Right hindlimb (tissue), 1 donor: ENCODE measurements at regions not wholly inside any gene's neighbourhood (a gene's known extent, or its start where the extent isn't known, plus 50 kb on each side); places are given as distances from the start of the nearest gene placed in this dataset.

ENCODE experiments used
- DNase-seq: peaks from one replicate; pipeline ENCODE4 v3.0.0-alpha.2; 2018

DNA sequence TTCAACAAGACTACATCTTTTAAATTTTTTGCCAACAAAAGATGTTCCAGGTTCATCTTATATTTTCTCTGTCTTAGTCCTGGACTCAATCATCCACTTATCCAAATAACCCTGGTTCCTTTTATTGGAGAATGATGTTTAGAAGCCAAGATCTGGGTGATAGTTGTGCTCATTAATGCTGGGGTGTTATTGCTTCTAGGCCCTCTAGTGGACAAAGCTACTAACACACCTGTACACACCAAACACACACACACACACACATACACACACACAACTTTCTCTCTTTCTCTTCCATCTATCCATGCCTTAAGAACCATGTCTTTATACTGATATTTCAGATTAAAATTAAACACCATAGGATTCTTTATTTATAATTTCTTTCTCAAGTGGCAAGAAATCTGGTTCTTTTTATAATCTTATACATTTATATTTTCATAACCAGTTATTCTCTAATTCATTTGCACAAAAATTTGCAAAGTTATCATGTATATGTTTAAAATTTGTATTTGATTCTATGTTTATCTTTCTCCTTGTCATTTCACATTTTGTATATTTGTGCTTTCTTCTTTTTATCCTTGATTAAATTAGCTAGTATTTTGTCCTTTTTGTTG is 179.1 kb upstream of the SMIM23 start:
- no peak for DNase-seq

DNA sequence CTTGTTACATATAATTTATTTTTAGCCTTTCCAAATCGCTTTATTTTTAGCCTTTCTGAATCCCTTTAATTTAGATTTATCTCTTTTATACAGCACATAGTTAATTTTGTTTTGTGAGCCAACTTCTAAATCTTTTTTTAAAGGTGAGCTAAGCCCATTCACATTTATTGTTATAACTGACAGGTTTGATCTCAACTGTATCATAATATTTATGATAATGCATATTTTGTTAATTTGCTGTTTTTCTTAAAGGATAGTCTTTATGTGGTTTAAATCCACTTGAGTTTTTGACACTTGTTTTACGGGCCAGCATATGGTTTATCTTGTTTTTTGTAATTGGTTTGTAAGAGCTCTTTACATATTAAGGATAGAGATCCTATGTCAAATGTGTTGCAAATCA is 177.8 kb upstream of the SMIM23 start:
- no peak for DNase-seq

DNA sequence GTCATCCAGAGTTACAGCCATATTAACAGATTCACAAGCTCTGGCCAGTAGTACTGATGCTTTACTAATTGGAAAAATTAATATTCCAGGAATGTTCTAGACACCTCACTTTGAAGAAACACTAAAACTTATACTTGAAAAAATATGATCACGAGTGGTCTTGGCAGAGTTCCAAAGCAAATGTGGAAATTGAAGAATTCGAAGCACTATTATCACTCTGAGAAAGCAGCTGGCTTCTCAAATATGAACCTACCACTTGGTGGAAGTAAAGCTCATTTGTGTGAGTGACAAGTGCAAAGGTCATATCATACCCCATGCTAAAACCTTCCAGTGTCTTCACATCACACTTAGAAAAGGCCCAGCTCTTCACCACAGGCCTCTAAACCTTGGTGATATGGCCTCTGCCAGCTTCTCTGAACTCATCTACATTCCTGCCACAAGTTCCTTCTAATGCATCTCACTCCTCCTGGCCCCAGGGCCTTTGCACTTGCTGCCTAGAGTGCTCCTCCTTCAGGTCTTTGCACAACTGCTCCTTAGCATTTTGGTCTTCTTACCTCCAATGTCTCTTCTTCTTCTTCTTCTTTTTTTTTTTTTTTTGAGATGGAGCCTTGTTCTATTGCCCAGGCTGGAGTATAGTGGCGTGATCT is 175.7 kb upstream of the SMIM23 start:
- DNase-seq, result no peak

DNA sequence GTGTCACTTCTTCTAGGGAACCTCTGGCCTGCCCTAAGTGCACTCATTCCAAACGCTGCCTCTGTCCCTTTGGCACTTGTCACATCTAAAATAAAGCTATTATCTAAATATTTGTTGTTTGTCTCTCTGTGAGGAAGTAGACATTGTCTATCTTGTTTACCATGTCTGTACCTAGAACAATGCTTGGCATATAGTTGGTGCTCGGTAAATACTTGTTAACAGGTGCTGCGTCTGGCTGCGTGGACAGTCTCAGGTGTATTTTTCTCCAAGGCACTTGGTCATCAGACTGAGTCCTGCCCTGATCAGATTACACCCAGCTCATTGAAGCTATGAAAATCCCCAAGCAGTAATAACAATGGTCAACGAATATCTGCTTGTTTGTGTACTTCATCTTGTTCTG is 174.9 kb upstream of the SMIM23 start:
- DNase-seq, result no peak

DNA sequence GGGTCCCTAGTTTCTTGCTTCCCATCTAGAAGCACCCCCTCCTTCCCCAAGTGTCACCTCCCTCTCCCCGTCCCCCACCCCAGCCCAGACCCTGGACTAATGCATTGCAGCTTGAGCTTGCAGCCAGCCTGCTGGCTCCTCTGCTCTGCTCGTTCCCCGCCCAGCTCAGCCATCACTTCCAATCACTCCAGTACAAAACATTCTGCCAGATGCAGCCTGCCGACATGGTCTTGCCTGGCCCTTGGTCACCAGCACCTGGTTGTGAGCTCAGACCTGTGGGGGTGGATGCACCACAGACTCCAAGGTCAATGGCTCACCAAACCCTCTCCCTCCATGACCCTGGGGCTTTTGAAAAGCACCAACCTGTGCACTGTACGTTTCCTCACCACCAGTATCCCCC is 172.9 kb upstream of the SMIM23 start:
- no peak for DNase-seq

DNA sequence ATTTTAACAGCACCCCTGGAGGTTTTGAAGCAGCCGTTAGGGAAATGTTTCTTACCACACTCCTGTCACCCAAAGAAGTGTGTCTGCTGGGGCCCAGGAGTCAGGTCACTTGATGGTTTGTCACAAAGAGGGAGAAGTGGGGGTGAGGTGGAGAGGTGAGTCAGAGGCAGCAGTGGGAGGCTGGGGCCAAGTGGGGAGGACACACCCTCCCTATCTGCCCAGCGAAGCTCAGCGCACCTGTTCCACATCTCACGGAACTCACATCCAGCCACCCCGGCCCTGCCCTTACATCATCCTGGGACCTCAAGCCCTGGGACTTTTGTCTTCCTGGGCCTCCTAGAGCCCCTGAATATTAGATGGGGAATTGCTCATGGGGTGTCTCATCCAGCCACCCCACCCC is 171.1 kb upstream of the SMIM23 start:
- no peak for DNase-seq

DNA sequence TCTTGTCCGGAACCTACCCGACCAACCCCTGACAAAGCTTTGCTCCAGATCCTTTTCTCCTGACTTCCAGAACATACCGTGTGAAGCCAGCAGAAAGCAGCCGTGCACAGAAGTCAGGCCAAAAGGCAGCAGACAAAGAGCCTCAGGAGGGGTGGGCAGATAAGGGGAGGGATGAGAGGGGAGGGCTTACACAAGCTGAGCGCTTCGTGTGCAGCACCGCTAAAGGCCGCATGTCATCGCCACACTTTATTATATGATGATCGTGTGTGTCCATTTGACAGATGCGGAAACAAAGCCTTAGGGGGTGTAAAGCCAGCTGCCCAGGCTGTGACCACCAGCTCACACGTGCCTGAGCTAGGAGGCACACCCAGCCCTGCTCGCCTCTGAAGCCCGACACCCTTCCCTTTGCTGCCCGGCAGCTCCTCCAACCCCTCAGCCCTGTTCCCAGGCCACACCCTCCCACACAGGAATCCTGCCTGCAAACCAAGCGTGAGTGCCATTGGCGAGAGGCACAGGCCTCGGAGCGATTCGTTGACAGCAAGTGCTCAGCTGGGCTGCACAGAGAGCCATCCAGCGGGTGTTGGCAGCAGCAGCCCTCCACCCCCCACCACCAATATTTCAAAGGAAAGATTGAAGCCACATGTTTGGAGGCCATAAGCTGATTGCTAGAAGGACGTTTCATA is 170.5 kb upstream of the SMIM23 start:
- DNase-seq, result peak; percentile 74

DNA sequence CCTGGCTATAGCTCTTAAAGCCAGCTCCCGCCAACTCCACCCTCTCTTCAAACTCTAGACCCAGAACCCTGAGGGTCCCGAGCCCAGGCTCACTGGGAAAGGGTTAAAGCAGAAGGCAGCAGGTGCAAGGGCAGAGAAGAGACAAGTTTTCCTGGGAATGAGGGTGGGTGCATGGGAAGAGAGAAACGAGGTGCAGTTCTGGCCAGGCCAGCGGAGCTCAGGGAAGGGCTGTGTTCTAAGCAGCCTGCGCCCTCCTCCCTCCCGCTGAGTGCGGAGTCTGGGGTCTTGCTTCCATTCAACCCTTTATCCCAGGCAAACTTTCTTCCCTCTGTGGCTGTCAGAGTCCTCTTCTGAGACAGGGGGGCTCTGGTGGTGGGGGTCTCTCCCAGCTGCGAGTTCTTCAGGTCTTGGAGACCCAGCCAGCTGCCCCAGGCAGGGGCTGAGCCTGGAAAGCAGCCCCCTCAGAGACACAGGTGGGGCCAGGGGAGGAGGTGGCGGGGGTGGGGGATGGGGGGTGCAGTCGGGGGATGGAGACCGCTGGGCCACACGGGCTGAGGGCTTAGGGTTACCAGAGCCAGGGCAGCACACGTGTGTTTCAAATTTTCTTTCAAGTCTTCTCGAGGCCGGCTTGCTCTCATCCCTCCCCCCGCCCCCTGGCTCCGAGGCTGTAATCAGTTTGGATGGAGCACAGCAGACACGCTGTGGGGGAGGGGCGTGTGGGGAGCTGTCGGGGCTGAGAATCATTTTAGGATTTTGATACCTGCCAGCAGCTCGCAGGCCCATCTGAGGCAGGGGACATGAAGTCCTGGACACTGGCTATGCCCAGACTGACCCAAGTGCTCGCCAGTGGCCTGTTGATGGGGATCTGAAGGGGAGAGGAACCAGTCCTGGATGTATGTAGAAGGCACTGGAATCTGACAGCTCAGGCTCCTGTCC is 169.6 kb upstream of the SMIM23 start:
- DNase-seq, result peak; percentile 47

DNA sequence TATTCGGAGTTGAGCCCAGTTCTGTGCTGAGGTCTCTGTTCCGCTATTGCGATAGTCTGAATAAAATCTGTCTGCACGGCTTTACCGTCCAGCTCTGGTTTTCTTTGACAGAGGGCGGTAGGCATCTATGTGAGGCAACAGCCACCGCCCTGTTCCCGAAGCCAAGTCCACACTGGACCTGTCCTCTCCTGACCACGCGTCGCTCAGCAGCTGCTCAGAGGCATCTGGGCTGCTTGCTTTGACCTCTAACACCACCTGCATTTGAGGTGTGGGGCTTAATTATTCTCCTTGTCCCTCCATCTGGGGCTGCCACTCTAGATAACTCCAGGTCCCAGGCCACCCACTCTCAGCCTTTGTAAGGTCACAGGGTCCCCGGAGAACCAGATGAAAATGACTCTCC is 168.4 kb upstream of the SMIM23 start:
- no peak for DNase-seq

DNA sequence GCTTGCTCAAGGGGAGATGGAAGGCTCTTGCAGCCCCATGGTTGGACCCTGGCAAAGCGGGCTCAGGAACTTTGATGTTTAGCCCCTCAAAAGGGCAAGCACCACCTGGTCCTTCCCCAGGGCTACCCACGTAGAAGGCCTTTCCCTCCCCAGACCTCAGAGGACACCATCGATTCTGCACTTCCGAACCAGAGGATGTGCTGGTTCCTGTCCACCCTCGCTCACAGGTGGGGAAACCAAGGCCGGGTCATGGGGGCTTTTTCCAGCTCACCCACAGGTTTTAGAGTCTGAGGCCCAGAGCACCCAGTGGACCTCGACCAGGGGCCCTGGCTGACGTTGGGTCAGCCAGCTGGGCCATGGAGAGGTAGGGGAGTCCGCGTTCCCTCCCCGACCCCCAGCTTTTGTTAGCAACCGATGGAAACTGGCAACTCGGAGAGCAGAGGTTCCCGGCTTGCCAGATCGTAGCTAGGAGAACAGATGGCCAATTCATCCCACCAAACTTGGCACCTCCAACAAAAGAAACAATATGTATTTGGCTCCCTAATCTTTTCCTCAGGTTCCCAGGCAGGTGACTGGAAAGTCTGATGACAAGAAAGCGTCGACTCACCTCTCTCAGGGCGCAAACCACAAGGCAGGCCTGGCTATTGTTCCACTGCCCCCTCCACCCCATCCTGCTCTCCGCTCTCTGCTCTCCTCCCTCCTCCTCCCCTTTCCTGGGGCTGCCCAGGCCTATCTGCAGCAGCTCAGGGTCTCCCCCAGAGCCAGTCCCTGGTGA is 167.6 kb upstream of the SMIM23 start:
- DNase-seq, result peak; percentile 53

DNA sequence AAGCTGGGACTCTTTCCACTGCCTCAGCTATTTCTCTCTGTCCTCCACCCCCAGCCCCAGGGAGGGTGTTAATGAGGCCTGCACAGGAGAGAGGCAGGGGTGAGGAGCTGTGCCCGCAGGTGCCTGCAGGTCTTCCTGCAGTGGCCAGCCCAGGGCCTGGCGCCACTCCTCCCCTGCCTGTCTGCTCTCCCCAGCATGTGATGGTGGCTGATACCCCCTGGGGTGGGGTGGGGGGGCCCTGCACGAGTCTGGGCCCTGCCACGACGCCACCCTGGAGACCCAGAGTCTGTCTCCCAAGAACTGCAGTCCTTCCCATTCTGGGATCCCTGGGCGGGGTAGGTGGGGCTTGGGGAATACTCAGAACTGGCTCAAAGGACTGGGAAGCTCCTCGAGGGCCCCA is 166.4 kb upstream of the SMIM23 start:
- DNase-seq, result no peak

DNA sequence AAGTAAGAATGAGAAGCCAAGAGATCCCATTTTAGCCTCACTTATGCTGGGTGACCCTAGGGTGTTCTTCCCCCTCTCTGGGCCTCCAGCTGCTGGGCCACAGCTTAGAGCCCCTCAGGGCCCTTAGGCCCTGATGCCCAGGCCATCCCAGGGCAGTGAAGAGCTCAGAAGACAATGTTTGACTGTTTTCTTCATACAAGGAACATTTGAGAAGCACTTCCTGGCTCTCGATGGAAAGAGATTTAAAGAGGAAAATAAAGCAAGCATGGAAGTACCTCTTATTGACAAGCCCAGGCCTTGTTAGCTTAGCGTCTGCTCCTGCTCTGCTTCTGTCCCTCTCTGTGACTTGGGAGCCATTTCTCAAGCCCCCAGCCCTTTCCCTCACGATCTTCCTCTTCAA is 165.9 kb upstream of the SMIM23 start:
- DNase-seq, result no peak

DNA sequence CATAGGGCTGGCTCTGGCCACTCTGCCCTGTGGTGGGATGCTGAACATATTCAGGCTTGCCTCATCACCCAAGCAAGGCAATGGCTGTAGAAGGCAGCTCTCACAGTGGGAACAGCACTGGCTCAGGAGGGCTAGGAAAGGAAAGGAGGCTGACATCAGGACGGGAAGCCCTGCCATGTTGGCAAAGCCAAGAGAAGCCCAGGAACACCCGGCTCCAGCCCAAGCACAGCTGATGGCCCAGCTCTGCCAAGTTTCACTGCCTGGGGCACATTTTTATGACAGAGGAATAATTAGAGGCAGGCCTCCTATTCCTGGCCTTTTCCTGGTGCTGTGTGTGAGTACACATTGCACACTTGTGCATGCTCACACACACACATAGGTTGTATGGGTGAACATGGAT is 163.6 kb upstream of the SMIM23 start:
- DNase-seq, result no peak

DNA sequence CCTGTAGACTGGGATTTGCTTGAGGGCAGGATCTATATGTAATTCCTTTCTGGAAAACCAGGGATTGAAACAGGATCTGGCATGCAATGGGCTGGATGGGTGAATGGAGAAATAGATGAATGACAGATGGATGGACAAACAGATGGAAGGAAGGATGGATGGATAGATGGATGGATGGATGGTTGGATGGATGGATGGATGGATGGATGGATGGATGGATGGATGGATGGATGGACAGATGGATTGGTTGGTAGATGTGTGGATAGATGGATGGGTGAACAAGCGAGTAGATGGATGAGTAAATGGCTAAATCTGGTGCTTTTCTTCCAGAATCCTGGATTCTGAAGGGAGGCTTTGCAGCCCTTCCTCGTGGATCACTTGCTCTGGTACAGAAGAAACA is 162.5 kb upstream of the SMIM23 start:
- DNase-seq, result no peak

DNA sequence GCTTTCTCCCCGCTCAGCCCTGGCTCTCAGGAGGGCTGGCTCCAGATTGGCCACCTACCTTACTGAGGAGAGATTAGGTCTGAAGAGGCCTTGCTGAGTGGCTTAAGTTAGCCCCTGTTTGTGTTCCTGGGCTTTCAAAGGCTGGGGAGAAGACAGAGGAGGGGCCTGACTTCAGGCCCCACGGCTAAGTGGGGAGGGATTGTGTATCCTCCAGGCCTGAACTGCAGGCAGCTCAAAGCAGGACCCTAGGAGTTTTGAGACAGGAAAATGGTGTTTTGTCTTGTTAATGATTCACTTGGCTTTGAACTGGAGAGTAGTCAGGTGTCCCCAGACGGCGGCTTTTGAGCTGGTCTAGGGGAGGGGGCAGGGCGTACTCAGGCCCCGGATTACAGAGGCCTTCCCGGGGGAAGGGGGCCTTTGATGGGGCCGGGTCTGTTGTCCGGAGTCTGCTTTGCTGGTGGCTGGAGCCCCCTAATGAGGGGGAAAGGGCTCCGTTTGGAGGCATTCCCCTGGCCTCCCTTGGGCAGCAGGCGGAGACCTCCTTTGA is 162.0 kb upstream of the SMIM23 start:
- no peak for DNase-seq

DNA sequence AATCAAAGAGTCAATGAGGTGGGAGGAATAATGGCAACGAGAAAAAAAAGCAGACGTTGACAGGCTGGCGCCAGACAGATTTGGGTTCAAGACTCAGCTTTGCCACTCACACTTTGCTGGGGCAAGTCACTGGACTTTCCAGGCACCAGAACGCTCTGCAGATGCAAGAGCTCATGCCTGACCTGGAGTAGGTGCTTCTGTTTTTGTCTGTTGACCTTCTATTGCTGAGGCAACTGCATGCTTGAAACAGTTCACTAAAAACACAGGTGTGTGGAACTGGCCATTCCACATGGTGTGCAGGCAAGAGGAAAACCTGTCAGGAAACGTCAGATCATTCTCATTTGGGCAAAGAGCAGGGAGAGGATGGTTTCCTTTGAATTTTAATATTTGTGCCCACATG is 161.2 kb upstream of the SMIM23 start:
- DNase-seq, result no peak

DNA sequence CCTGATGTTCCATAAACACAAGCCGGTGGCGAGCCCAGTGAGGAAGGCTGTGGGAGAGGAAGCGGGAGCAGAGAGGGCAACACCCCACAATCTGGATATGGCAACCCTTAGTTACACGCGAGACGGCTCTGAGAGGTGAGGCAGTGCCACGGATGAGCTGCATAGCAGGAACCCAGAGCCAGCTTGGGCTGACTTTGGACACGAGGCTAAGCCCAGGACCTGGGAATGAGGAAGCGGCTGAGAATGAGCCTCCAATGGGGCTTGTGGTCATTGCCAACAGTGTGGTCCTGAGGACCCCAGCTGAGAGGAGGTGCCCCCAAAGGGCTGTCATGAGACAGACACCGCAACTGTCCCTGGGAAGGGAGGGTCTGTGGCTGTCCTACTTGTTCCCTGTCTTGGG is 160.0 kb upstream of the SMIM23 start:
- DNase-seq, result no peak

DNA sequence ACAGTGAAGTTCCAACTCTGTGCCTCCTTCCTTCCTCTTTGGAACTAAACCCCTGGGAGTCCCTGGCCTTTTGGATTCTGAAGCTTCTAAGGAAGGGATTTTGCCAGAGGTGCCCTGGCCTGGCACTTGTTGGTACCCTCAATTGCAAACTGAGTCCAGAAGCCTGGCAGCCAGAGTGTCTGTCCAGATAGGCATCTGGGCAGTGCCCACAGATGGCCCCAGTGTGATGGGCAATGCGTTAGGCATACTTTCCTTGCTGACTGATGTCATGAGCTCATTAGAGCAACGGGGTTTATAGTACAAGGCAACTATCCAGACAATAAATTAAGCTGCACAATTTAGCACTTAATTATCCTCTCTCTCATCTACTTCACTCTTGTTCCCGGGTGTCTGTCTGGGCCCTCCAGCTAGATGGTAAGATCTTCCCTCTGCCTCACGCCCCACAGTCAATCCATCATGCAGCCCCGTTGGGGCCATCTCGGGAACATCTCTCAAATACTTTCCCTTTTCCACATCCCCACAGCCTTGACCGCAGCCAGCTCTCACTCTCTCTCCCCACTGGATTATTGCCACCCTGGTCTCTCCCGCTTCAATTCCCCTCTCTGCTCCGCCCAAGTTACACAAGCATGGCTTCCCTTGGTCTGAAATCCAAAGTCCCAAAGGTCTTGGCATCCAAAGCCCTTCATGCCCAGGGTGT is 157.5 kb upstream of the SMIM23 start:
- DNase-seq, result no peak

DNA sequence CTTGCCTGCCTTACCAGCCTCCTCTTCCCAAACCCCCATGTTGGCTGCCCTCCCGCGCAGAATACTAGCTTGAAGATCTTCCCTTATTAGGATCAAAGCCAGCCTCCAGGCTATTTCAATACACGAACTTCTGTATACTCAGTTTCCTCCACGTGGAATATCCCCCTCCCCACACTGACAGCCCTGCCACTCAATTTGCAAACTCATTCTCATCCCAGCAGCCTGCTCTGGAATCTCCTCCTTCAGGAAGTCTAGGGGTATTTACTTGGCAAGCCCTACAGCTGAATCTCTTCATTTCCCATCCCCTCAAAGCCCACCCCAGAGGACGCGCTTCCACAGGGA is 157.0 kb upstream of the SMIM23 start:
- DNase-seq, result no peak

DNA sequence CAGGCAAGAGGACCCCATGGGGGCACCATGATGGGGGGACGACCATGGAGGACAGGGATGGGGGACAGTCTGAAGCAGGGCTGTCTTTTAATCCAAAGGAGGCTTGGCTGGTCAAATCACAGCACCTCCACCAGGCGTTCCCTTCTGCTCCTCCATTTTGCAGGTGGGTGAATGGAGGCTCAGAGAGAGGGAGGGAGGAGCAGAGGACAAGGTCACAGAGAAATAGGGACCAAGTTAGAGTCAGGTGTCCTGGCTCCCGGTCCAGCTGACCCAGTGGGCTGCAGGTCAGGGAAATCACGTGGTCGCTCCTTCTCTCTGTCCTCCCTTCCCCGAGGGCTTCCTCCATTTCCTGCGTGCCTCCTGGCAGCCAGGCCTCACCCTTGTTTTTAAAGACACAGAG is 156.4 kb upstream of the SMIM23 start:
- DNase-seq, result no peak

DNA sequence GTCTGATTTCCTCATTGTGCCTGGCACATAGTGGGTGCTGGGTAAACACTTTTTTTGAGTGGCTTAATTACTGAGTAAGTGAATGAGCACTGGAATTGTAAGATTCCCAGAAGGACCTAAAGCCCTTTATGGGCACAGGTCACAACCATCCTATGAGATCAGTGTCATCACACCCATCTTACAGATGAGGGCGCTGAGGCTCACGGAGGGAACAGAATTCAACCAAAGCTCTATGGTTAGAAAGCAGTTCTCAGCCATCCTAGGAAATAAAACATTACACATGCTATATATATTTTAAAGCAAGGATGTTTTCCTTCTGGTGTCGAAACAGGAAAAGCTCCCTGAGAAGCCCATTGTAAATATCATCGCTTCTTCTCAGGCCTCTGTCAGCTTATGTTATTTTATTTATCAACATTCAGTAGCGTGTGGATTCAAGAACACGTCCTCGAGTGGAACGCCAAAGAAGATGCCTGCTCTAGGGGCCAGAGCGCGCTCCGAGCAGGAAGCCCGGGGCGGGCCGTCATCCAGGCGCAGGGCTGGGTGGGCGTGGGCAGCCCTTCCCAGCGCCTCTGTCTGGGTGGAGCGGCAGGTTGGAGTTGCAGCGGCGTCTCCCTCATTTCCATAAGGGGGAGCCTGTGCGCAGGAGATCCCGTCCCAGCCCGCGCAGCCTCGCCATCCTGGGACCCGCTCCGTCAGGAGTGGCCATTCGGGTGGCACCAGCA is 155.8 kb upstream of the SMIM23 start:
- DNase-seq, result peak; percentile 85
